ENCODE measurements at regions not wholly inside any gene's neighbourhood (a gene's known extent, or its start where the extent isn't known, plus 50 kb on each side); places are given as distances from the start of the nearest gene placed in this dataset.

DNA sequence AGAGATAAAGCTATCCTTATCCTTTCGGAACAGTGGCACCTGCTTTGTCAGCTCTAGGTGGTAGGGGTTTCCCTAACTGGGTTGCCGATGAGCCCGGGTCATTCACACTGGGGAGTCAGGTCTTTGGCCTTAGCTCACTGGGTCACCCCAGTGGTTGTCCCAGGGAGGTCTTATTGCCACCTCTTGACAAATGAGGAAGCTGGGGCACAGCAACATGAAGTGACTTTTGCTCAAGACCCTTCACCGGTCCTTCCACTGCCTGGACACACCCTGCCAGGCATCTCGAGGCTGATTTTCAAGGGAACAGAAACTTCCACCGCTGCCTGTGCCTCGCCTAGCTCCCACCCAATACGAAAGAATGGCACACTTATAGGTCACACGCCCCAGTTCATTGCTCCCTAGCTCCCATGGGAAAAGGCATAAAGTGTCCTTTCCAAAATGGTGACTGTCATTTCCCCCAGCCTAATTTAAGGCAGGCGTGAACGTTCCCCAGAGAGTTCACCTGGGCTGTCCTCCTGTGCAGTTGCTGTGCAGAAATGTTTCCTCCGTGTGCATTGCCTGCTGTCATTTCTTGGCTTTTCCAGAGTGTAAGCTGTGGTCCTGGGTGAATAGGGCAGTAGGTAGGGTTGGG, 156.1 kb upstream of the CCND2 start:
- Histone ChIP-seq H3K79me2 (ENCODE audit: insufficient read depth, low read depth) (0 out of 2 replicates have a peak, but pooled peaks cover 7% of the 10 kb centered on the region), H3K4me2 (peak overlapping the region; percentile 93), H3K9ac (peak overlapping the region; percentile 89), H2AFZ (ENCODE audit: low read depth) (no peak overlapping the region; the same call in 1 of the 2 replicates), H3K4me1 (ENCODE audit: low read depth, poor library complexity, severe bottlenecking) (peaks cover 91% of the 10 kb centered on the region), H3K27me3 (ENCODE audit: insufficient read depth, low read depth) (no peaks in the 10 kb centered on the region), H3K27ac (peak overlapping the region; percentile 98), H3K36me3 (ENCODE audit: insufficient read depth) (no peaks in the 10 kb centered on the region), H3K4me3 (IDR thresholded peaks at IDR 0.05; ENCODE audit: insufficient read depth, low read depth, low read length) (no peak overlapping the region), H4K20me1 (ENCODE audit: insufficient read depth) (no peaks in the 10 kb centered on the region)
- TF ChIP-seq, protein P1, sequence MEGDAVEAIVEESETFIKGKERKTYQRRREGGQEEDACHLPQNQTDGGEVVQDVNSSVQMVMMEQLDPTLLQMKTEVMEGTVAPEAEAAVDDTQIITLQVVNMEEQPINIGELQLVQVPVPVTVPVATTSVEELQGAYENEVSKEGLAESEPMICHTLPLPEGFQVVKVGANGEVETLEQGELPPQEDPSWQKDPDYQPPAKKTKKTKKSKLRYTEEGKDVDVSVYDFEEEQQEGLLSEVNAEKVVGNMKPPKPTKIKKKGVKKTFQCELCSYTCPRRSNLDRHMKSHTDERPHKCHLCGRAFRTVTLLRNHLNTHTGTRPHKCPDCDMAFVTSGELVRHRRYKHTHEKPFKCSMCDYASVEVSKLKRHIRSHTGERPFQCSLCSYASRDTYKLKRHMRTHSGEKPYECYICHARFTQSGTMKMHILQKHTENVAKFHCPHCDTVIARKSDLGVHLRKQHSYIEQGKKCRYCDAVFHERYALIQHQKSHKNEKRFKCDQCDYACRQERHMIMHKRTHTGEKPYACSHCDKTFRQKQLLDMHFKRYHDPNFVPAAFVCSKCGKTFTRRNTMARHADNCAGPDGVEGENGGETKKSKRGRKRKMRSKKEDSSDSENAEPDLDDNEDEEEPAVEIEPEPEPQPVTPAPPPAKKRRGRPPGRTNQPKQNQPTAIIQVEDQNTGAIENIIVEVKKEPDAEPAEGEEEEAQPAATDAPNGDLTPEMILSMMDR (conservative IDR thresholded peaks at IDR 0.05; ENCODE audit: low read depth, low read length) = no peak

DNA sequence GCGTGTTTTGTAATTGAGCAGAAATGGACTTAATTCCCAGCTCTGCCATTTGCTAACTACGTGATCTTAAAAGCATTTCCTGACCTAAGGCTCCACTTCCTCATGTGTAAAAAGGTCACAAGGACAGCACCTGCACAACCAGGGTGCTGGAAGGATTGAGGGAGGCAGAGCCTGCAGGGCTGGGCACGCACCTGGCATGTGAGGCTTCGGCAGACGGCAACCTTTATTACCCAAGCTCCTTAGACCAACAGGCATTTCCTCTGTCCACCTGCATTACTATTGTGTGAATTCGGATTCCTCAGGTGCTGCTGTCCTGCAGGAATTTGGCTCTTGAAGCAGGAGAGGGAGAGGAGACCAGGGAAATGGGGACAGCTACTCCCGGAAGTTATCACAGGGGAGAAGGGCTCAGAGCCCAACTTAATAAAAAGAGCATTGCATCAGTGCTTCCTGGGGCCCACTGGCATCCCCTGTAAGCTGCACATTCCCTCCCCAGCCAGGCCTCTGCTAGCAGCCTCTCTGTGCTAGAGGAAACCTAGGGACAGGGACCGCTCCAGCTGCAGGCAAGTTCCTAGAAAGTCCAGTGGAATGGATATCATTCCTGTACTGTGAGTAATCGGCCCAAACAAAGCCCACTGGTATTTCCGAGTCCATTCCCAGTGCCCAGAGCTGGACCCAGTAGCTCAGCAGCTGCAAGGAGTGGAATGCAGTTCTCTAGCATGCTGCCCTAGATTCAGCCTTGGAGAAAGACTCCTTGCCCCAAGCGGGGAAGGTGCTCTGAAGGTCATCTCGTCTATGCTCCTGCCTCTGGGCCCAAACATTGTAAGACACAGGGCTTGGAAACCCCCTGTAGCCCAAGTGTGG, 157.1 kb upstream of the CCND2 start:
- no peaks in the 10 kb centered on the region for H4K20me1 ChIP-seq (ENCODE audit: insufficient read depth)
- H2AFZ ChIP-seq (ENCODE audit: low read depth) = no peak overlapping the region
- peak overlapping the region; percentile 89 for H3K9ac ChIP-seq
- peak overlapping the region; percentile 98 for H3K27ac ChIP-seq
- H3K4me2 ChIP-seq = peak overlapping the region; percentile 93
- TF ChIP-seq, protein P1 (conservative IDR thresholded peaks at IDR 0.05; ENCODE audit: low read depth, low read length) = no peak
- H3K36me3 ChIP-seq (ENCODE audit: insufficient read depth) = no peaks in the 10 kb centered on the region
- H3K4me1 ChIP-seq (ENCODE audit: low read depth, poor library complexity, severe bottlenecking) = peaks cover 87% of the 10 kb centered on the region
- H3K27me3 ChIP-seq (ENCODE audit: insufficient read depth, low read depth) = no peaks in the 10 kb centered on the region
- H3K79me2 ChIP-seq (ENCODE audit: insufficient read depth, low read depth) = 0 out of 2 replicates have a peak, but pooled peaks cover 7% of the 10 kb centered on the region
- H3K4me3 ChIP-seq (IDR thresholded peaks at IDR 0.05; ENCODE audit: insufficient read depth, low read depth, low read length) = no peak overlapping the region

DNA sequence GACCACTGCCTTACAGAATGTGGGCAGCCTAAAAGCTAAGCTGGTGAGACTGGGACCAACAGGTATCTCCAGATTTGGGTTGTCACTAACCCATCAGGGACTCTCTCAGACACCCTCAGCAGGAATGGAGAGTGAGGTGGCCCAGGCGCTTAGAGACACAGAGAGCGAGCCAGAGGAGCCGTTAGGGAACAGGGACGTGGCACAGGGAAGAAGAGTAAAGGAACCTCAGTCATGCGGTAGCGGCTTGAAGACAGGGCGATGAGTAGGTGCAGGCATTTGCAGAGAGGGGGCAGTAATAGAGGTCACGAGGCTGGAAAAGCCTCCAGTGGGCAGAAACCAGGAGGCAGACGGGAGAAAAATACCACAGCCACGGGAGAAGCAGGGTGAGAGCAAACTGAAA, 158.0 kb upstream of the CCND2 start:
- TF ChIP-seq, protein P1 (conservative IDR thresholded peaks at IDR 0.05; ENCODE audit: low read depth, low read length) = no peak
- H3K4me2 ChIP-seq = peak overlapping the region; percentile 93
- peaks cover 78% of the 10 kb centered on the region for H3K4me1 ChIP-seq (ENCODE audit: low read depth, poor library complexity, severe bottlenecking)
- no peak overlapping the region for H2AFZ ChIP-seq (ENCODE audit: low read depth)
- H3K4me3 ChIP-seq (IDR thresholded peaks at IDR 0.05; ENCODE audit: insufficient read depth, low read depth, low read length) = no peak overlapping the region
- peak overlapping the region; percentile 89; the same call in 1 of the 2 replicates for H3K9ac ChIP-seq
- H3K79me2 ChIP-seq (ENCODE audit: insufficient read depth, low read depth) = 0 out of 2 replicates have a peak, but pooled peaks cover 7% of the 10 kb centered on the region
- H3K27ac ChIP-seq = peak overlapping the region; percentile 98
- H3K27me3 ChIP-seq (ENCODE audit: insufficient read depth, low read depth) = no peaks in the 10 kb centered on the region
- no peaks in the 10 kb centered on the region for H3K36me3 ChIP-seq (ENCODE audit: insufficient read depth)
- no peaks in the 10 kb centered on the region for H4K20me1 ChIP-seq (ENCODE audit: insufficient read depth)

DNA sequence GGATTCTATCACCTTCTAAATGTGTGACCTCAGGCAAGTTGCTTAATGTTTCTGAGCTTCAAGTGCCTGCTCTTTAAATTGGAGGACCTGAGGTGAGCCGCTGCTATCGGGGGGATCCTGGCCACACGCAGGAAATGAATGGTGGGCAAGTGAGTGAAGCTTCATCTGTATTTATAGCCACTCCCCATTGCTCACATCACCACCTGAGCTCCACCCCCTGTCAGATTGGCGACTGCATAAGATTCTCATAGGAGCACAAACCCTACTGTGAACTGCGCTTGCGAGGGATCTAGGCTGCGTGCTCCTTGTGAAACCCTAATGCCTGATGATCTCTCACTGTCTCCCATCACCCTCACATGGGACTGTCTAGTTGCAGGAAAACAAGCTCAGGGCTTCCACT, 158.6 kb upstream of the CCND2 start:
- Histone ChIP-seq H4K20me1 (ENCODE audit: insufficient read depth) (no peaks in the 10 kb centered on the region), H3K4me2 (peak overlapping the region; percentile 93), H3K4me3 (IDR thresholded peaks at IDR 0.05; ENCODE audit: insufficient read depth, low read depth, low read length) (no peak overlapping the region), H3K4me1 (ENCODE audit: low read depth, poor library complexity, severe bottlenecking) (peaks cover 72% of the 10 kb centered on the region), H3K9ac (no peak overlapping the region), H3K36me3 (ENCODE audit: insufficient read depth) (no peaks in the 10 kb centered on the region), H3K27ac (peak overlapping the region; percentile 98; the same call in 1 of the 2 replicates), H2AFZ (ENCODE audit: low read depth) (no peak overlapping the region), H3K27me3 (ENCODE audit: insufficient read depth, low read depth) (no peaks in the 10 kb centered on the region), H3K79me2 (ENCODE audit: insufficient read depth, low read depth) (0 out of 2 replicates have a peak, but pooled peaks cover 7% of the 10 kb centered on the region)
- TF ChIP-seq, protein P1 (conservative IDR thresholded peaks at IDR 0.05; ENCODE audit: low read depth, low read length) = no peak

Measured in KMS-11 (cell line).